ENCODE measurements at regions not wholly inside any gene's neighbourhood (a gene's known extent, or its start where the extent isn't known, plus 50 kb on each side); places are given as distances from the start of the nearest gene placed in this dataset.
"Not testable (repeated sequence)": the region's sequence is repeated elsewhere in the genome, so short reads cannot be mapped to it uniquely, and the experiment has no call there.

GRCh38 chrX:65967159-65967558 is 72.7 kb downstream of the VSIG4 start:
- not testable (repeated sequence) for TF ChIP-seq CTCF (conservative IDR thresholded peaks at IDR 0.05; ENCODE audit: low read length); EZH2phosphoT487 (IDR thresholded peaks at IDR 0.05; ENCODE audit: borderline replicate concordance, low read depth, low read length)

Data from OCI-LY7 (cell line).